HG02763 (cell line): ENCODE measurements at regions not wholly inside any gene's neighbourhood (a gene's known extent, or its start where the extent isn't known, plus 50 kb on each side); places are given as distances from the start of the nearest gene placed in this dataset.

ENCODE experiments used
- ATAC-seq: cut with Tn5 transposase; IDR thresholded peaks from one replicate; pipeline ENCODE4 v1.9.1; 2021; ENCODE audit warnings: mild to moderate bottlenecking, moderate library complexity; ENCODE audit not compliant: unreplicated experiment

DNA sequence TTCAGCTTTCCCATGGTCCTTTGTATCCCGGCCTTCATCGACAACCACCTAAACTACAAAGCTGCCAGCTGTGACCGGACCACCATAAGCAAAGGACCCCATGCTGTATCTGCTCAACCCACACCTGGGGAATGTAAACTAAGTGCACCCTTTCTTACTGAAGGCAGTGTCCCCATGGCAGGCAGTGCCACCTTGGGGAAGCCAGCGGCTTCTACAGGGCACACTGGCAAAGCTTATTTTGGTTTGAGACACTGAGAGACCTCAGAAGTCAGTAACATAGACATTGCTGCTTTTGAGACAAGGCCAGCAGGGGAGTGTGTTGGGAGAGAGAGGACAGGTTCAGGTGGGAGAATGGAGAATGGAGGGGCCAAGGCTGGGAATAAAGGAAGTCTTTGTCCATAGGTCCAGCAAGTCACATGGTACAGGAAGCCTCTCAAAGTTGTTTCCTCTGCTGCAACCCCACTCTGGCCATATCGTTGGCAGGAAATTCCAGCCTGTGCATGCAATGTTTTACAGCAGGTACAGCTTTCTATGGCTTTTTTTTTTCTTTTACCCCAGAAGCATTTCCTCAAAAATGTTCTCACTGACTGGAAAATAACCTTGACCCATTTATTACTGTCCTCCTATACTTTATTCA, 85.9 kb upstream of the NPVF start:
- ATAC-seq = no peak

DNA sequence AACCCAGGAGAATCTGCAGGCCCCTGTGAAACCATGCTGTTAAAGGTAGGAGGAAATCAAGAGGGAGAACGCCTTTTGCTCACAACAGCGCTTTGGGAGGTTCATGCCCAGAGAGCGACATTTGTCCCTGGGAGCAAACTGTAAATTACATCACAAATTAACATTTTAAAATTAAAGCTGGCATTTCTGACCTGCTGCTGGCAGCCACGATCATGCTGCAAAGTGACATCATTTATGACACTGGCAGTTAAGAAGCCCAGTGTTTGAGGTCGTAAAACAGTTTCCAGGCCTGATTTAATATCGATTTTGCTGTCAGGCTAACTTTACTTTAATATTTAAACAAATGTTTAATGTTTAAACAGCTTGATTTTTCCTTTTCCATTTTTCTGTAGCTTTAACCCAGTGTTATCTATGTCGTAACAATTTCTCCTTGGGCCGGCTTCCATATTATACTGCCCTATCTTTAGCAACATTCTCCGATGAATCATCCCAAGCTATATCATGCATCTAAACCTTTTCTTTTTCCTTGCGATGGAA, 86.5 kb upstream of the NPVF start:
- ATAC-seq = no peak

DNA sequence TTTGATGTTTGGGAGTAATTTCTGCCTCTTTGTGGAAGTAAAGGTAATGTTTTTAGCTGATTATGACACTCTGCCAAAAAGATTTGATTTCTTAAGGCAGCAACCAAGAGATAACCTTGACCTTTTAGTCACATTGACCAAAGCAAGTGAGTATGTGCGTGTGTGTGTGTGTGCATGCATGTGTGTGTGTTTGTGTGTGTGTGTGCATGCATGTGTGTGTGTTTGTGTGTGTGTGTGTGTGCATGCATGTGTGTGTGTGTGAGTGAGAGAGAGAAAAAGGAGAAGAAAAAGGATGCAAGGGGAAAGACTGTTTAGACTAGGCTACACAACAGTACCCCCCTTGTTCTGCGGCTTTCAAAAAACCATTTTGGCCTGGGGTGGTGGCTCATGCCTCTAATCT, 88.1 kb upstream of the NPVF start:
- ATAC-seq = no peak

DNA sequence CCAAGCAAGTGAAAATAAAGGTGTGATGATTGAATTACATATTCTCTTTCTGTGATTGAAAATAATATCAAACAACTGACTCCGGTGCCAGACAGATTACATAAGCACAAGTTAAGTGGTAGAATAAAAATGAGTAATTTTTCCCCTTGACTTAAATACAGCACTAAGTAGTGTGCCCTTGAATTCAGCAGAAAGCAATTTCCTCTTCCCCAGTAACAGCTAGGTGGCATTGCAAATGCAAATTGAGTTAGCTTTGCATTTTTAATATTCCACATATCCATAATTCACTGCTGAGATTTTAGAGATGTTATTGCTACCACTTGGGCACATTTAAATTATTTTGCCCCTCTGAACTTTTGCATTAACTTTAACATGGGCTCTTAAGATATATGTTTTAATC, 89.8 kb upstream of the NPVF start:
- no peak for ATAC-seq

DNA sequence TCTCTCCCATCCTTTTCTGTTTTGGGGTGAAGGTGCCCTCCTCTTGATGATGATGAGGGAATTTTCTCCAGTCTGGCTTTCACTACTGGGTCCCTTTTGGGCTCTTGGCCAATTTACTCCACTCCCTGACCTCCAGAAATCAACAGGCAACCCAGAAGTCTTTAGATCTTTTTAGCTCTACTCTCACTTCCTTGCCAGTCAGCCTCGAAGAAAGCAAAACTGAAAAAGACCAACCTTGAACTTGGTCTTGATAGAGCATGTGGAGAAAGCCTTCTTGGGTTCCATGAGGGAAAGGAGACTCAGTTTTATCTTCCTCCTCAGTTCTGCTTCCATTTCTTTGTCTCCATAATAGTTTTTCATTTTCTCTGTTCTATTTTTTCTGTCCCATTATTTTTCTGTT, 91.4 kb upstream of the NPVF start:
- no peak for ATAC-seq

DNA sequence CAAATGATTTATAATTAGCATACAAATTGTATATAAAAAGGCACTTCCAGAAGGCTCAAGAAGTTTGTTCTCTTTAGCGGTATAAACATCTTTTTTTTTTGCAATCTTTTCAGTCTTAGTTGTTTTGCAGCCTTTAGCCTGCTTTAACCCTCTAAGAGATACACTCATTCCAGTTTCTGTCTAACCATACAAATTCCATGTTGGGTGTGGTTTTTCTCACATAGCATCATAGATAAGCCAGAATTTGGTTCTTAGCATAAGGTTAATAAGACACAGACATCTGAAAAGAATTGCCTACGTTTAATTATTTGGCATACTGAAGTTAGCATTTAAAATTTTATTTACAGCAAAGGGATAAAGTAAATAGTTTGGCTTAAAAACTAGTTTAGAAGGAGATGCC, 92.5 kb upstream of the NPVF start:
- ATAC-seq = no peak

DNA sequence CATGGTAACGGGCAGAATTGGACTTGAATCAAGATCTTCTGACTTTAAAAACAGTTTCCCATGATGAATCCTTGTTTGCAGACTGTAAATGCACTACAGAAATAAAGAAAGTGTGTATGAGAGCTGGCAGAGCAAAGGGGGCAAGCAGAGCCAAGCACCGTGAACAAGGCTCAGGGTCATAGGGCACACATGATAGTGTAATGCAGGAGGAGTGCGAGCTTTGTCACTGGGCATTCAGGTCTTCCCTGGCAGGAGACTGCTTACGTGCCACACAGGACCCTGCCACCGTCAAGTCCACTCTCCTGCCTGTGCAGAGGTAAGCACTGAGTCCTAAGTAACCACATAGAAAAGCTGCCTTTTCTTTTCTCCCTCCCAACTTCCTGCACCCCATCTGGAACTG, 93.1 kb upstream of the NPVF start:
- no peak for ATAC-seq

DNA sequence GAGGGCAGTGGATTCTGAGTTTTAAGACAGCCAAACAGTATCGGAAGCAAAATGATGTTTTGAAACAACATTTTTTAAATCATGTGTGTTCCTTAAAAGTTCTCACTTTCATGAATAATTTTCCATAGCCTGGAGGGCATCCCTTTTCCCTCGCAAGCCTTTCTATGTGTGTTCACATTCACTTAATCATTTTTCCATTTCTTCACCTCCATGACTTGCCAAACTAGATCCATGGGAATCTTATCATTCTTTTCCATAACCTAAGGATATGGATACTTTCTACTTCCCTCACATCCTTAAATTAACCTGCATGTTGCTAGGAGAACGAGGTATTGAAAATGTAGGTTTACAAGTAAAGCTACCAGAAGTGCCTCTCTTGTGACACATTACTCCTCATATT, 94.2 kb upstream of the NPVF start:
- ATAC-seq = no peak

DNA sequence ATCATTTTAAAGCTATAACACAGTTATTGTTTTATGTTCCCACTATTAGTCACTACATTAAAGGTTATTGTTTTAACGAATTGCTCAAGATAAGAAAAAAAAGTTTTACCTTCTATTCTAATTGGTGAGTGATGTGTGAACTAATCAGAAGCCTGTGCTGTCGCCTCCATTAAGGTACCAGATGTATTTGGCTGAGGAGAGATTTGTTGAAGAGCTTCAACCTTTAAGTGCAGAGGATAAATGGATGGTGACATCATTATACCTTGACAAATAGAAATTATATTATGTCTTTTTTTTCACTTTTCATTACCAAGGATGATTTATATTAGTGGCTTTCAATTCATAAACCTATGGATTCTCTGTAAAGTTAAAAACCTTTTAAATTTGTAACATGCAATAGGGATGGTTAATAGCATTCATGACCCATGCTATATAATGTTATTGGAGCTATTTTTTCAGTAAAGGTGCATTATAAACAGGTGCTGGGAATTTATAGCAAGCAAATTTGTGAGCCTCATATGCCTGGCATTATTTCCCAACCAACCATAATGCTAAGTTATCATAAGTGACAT, 97.0 kb upstream of the NPVF start:
- ATAC-seq = no peak

DNA sequence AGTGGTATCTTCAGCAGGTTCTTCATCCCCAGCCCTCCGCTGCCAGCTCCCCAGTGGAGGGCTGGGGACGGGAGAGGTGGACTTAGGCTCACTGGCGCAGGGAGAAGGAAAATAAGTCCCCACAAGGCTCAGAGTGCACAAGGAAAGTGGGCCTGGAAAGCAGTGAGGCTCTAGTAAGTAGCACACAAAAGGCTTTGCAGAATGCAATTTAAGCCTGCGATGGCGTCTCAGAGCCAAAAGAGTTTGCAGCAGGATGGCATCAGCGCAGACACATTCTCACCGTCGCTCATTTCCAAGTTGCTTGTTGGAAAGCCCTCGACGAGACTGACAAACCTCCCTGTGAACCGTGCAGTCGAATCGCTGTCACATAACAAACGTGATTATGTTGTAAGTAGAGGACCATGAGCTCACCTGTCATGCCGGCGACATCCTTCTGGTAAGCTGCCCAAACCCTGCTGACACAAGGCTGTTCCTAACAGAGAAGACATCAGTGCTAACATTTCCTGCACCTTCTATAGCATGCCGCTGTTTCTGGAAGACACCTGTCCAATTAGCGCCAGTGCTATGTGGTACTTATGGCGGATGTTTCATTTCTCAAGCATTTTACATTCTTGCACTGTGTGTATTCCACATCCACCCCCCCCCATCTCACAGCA, 98.3 kb upstream of the NPVF start:
- no peak for ATAC-seq

DNA sequence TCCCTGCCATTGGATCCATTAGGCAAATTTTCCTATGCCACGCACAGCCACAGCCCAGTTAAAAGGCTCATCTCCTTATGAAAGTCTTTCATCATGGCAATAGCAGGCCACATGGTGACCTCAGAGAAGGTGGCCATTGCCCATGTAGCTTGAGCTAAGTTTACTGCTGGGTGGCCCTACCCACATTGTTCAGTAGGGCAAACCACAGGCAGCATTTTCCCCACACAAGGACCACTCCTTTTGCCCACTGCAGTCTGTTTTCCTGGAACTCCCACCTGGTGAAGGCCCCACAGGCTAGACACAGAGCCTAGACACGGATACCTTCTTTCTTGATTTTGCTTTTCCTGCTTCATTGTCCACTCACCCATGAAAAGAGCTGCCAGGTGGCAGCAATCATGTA, 101.5 kb upstream of the NPVF start:
- ATAC-seq = no peak

DNA sequence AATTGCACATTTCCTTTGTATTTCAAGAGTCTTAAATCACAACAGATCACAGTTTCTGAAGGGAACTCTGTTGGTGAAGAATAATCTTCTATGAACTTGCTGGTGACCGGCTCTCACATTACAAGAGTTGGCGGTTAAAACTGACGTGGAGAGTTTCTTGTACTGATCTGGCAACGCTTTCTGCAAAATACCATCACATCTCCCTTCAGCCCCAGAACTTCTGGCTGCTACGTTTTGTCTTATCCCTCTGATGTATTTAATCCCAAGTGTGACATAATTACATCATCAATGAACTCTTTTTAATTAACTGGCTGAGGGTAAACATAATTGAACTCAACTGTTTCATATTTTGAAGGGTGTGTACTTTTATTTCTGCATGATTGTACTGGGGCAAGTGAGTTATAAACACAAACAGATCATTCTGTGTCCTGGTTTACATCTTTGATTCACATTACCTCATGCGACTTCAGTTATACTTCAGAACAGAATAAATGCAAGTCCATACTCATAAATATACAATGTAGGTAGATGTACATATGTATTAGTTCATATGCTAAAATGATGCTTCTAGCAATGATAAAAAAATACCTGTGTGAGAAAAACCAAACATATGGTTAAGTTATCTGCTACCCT, 105.1 kb upstream of the NPVF start:
- no peak for ATAC-seq

DNA sequence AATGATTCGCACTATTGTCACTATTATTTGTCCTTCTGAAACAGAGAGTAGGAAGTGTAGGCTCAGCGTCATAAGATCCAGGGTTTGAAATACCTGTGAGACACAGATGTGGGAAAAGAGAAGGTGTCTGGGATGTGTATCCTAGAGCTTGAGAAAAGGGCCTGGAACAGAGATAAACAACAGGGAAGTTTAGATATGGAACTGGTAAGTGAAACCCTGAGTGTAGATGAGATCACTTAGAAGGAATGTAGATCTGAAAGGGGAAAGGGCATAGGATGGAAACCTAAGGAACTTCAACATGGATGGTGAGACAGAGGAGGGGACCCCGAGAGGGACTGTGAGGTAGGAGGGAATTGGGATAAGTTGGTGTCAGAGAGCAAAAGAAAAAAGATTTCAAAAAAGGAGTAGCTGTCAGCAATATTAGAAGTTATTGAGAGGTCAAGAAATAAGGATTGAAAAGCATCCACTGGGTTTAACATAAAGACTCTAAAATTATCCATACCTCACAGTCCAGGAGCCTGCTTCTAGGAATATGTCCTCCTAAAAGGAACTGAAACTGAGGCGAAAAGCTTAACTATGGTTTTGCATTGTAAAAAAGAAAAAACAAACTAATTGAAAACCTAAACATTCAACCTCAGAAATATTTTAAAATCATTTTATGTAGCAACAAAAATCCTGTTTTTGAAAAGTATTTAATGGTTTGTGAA, 119.2 kb upstream of the NPVF start:
- no peak for ATAC-seq

DNA sequence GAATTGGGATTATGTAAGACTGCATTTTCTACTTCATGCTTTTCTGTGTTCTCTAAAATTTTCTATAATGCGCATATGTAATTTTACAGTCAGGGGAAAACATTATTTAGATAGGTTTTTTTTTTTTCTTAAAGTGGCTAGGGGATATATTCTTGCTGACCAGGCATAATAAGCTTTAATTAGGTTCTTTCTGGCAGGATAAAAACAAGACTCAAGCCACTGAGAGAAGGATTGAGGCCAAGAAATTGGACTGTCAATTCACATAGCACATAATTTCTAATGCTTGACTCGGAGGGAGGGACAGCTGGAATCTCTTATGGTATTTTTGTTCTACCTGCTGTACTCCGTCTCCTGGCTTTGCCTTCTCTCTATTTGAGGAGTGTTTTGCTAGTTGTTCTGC, 119.8 kb upstream of the NPVF start:
- no peak for ATAC-seq

DNA sequence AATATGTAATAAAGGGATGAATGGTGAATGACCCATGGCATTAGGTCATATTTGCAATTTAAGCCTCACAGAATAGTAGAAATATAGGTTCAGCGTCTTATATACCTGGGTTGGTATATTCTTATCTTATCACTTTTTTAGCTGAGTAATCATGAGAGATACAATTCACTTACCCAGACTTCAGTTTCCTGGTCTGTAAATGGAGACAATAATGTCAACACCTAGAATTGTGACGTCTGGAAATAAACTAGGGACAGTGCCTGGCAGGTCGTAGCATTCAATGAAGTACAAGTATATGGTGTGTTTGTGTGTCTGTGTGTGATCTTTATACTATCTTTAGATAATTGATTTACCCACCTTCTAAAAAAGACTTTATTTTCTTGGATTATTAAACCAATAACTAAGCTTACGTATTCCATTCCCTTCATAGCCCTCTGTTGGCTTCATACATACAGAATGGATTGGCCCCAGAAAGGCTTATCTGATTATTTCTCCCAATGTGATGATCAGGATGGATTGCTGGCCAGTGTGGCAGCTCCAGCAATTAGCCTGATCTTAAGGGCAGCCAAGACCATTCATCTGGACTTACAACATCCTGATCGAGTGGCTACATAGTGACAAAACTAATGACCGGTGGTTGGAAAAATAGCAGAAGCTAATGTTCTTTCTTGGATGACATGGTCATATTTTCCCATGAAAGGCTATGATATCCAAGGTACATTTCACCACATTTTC, 121.2 kb upstream of the NPVF start:
- ATAC-seq = no peak

DNA sequence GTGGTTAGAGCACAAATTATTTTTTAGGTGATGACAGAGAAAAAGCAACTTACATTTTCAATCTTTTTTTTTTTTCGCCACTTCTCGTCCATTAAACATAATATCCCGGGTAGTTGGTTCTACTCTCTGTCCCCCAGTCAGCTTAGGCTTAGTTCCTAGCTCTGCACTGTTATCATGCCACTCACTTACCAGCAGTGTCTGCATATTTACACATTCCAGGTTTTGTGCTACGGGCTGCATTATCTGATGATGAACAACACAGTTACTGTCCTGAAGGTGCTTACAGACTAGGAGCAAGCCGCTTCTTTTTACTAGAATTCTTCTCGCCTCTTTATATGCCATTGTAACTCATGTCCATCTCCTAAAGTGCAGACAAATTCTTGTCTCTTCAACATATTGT, 121.8 kb upstream of the NPVF start:
- no peak for ATAC-seq

DNA sequence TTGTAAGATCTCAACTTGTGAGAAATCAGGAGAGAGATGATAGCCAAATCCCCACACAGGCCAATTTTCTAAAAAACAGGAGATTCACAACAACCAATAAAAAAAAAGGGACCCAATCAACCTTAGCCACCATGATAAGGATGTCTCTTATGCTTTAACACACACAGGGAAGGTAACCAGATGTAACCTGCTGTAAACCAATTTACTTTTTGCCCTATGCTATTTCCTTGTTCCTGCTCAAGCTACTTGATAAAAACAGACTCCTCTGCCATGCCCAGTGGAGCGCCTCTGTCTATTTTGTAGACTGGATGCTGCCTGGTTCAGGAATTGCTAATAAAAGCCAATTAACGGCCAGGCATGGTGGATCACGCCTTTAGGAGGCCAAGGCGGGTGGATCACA, 123.5 kb upstream of the NPVF start:
- no peak for ATAC-seq

DNA sequence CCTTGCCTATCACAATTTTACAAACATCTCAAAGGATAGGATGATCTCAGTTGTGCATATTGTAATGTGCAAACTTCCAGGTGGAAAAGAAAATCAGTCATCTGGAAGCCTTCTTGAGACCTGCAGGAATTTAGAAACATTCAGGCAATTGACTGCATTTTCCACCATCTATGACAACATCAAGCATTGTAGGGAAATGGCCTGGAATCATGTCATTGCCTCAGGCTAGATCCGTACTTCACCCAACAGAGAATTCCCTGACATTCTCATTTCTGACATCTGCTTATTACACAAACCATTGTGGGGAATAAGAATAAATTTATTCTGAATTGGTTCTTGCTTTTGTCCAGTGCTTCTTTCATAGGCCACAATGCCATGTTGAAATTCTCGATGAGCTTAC, 124.9 kb upstream of the NPVF start:
- ATAC-seq = no peak

DNA sequence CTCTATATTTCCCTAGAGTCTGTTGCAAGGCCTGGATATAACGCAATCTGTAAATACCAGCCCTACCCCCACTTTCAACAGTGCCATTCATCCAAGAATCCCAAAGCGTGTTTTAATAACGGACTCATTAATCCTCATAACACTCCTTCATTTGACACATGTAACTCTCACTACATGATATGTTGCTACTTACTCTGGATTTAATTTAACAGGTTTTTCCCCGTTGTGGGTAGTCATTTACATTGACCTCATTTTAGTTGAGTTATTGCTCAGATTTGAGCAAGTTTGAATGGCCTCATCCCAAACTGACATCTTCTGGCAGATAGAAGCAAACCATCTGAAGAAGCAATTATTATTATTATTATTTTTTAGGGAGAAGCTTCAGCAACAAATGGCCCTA, 125.4 kb upstream of the NPVF start:
- no peak for ATAC-seq

DNA sequence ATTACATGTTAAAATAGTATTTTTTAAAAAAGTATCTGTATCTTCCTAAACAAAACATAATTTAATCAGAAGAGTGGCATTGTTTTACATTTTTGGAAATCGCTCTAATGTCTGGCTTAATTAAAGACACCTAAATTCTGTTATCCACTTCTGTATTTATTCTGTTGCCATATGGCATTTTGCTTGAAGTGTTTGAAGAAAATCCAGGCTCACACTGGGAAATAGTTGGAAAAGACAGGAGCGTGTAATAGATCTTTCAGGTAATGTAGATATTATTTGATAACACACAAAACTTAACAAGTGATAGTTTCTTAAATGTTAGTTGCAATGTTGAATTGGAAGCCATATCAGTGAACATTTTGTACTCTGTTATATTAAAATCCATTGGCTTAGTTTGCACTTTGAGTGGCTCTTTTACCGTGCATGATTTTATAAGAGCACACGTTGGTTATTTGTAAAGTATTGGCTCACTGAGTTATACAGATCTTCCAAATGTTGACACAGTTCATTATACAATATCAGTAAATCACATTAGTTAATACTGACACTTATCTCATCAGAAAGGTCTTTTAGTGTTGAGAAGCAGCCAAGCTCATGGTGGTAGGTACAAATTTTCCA, 128.4 kb upstream of the NPVF start:
- ATAC-seq = no peak
